ENCODE measurements at regions not wholly inside any gene's neighbourhood (a gene's known extent, or its start where the extent isn't known, plus 50 kb on each side); places are given as distances from the start of the nearest gene placed in this dataset.

DNA sequence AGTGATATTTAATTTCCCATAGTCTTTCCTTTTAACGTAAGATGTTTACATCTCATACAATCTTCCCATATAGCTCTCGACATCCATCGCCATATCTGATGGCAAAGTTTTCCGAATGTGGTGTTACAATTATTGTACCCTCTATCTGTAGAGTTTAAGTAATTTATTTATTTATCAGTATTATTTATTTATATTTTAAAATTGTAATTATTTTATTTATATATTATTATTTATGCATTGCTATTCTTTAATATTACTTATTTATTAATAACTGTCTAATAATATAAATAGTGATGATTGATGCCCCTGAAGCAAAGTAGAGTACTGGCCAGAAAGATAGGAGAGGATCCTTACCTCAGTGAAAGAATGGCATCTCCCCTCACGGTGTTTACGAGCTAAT, 812.9 kb downstream of the VGLL3 start:
- no peaks in the 10 kb centered on the region for H3K79me2 ChIP-seq (ENCODE audit: insufficient read depth, low read depth)
- H3K36me3 ChIP-seq (ENCODE audit: insufficient read depth): no peaks in the 10 kb centered on the region
- no peak overlapping the region for H2AFZ ChIP-seq (ENCODE audit: low read depth)
- H3K4me2 ChIP-seq: no peak overlapping the region
- H3K9ac ChIP-seq: no peak overlapping the region
- no peaks in the 10 kb centered on the region for H3K27me3 ChIP-seq (ENCODE audit: insufficient read depth, low read depth)
- no peaks in the 10 kb centered on the region for H3K4me1 ChIP-seq (ENCODE audit: low read depth, poor library complexity, severe bottlenecking)
- no peak overlapping the region for H3K4me3 ChIP-seq (IDR thresholded peaks at IDR 0.05; ENCODE audit: insufficient read depth, low read depth, low read length)
- H3K27ac ChIP-seq: no peak overlapping the region
- no peaks in the 10 kb centered on the region for H4K20me1 ChIP-seq (ENCODE audit: insufficient read depth)
- TF ChIP-seq, protein P1, sequence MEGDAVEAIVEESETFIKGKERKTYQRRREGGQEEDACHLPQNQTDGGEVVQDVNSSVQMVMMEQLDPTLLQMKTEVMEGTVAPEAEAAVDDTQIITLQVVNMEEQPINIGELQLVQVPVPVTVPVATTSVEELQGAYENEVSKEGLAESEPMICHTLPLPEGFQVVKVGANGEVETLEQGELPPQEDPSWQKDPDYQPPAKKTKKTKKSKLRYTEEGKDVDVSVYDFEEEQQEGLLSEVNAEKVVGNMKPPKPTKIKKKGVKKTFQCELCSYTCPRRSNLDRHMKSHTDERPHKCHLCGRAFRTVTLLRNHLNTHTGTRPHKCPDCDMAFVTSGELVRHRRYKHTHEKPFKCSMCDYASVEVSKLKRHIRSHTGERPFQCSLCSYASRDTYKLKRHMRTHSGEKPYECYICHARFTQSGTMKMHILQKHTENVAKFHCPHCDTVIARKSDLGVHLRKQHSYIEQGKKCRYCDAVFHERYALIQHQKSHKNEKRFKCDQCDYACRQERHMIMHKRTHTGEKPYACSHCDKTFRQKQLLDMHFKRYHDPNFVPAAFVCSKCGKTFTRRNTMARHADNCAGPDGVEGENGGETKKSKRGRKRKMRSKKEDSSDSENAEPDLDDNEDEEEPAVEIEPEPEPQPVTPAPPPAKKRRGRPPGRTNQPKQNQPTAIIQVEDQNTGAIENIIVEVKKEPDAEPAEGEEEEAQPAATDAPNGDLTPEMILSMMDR (conservative IDR thresholded peaks at IDR 0.05; ENCODE audit: low read depth, low read length): no peak

- no peak overlapping the region for H3K27ac ChIP-seq
- no peaks in the 10 kb centered on the region for H4K20me1 ChIP-seq (ENCODE audit: insufficient read depth)
- H3K4me1 ChIP-seq (ENCODE audit: low read depth, poor library complexity, severe bottlenecking): no peaks in the 10 kb centered on the region
- no peaks in the 10 kb centered on the region for H3K79me2 ChIP-seq (ENCODE audit: insufficient read depth, low read depth)
- H3K36me3 ChIP-seq (ENCODE audit: insufficient read depth): no peaks in the 10 kb centered on the region
- H3K9ac ChIP-seq: no peak overlapping the region
- H3K4me3 ChIP-seq (IDR thresholded peaks at IDR 0.05; ENCODE audit: insufficient read depth, low read depth, low read length): no peak overlapping the region
- TF ChIP-seq, protein P1 (conservative IDR thresholded peaks at IDR 0.05; ENCODE audit: low read depth, low read length): no peak
- no peaks in the 10 kb centered on the region for H3K27me3 ChIP-seq (ENCODE audit: insufficient read depth, low read depth)
- no peak overlapping the region for H3K4me2 ChIP-seq
- no peak overlapping the region for H2AFZ ChIP-seq (ENCODE audit: low read depth)
Measured at GRCh38 chr3:86176445-86176784, 814.5 kb downstream of the VGLL3 start.

DNA sequence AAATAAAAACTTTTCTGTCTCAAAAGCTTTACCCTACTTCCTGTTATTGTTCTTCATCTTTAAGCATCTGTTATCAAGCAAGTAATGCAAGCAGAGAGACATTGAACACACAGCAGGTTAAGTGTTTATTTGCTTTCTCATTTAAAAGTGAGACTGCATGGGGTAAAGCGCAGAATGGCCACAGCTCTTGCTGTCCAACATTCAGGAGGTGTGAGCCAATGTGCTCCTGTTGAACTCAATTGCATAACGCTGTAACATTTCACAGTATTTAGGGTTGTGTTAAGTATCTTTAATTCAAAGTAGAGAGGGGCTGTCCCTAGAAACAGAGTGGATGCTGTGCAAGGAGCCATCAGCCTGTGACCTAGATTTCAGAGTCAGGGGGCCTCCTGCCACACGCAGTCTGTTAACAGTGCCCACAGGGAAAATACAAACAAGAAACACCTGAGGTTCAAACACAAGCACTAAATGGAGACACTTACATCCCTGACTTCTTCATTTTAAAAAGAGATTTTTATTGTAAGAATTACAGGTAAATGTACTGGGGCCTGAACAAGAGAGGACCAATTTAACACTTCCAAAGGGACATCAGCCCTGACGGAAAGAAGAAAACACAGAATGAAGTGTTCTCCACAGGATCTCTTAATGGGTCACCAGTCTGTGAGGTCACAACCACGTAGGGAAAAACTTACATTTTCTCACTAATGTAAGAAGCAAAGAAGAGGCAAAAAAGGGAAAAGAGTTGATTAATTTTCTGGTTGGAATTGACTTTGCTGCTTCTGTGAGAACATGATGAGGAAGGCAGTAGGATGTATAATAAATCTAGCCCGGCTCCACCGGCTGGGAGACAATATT, 815.1 kb downstream of the VGLL3 start:
- no peak overlapping the region for H3K9ac ChIP-seq
- H3K4me2 ChIP-seq: no peak overlapping the region
- H3K4me3 ChIP-seq (IDR thresholded peaks at IDR 0.05; ENCODE audit: insufficient read depth, low read depth, low read length): no peak overlapping the region
- H3K4me1 ChIP-seq (ENCODE audit: low read depth, poor library complexity, severe bottlenecking): no peaks in the 10 kb centered on the region
- no peak overlapping the region for H2AFZ ChIP-seq (ENCODE audit: low read depth)
- H3K27ac ChIP-seq: no peak overlapping the region
- TF ChIP-seq, protein P1 (conservative IDR thresholded peaks at IDR 0.05; ENCODE audit: low read depth, low read length): no peak
- no peaks in the 10 kb centered on the region for H3K27me3 ChIP-seq (ENCODE audit: insufficient read depth, low read depth)
- no peaks in the 10 kb centered on the region for H3K79me2 ChIP-seq (ENCODE audit: insufficient read depth, low read depth)
- no peaks in the 10 kb centered on the region for H3K36me3 ChIP-seq (ENCODE audit: insufficient read depth)
- H4K20me1 ChIP-seq (ENCODE audit: insufficient read depth): no peaks in the 10 kb centered on the region

- TF ChIP-seq, protein P1 (conservative IDR thresholded peaks at IDR 0.05; ENCODE audit: low read depth, low read length): no peak
- H3K27ac ChIP-seq: no peak overlapping the region
Measured at GRCh38 chr3:86175051-86175536, 815.9 kb downstream of the VGLL3 start.

More at GRCh38 chr3:86175051-86175536, 815.9 kb downstream of the VGLL3 start:
- no peaks in the 10 kb centered on the region for H3K79me2 ChIP-seq (ENCODE audit: insufficient read depth, low read depth)
- H3K4me2 ChIP-seq: no peak overlapping the region
- H4K20me1 ChIP-seq (ENCODE audit: insufficient read depth): no peaks in the 10 kb centered on the region
- H3K4me1 ChIP-seq (ENCODE audit: low read depth, poor library complexity, severe bottlenecking): no peaks in the 10 kb centered on the region
- no peak overlapping the region for H3K4me3 ChIP-seq (IDR thresholded peaks at IDR 0.05; ENCODE audit: insufficient read depth, low read depth, low read length)
- no peaks in the 10 kb centered on the region for H3K36me3 ChIP-seq (ENCODE audit: insufficient read depth)
- H3K9ac ChIP-seq: no peak overlapping the region
- H3K27me3 ChIP-seq (ENCODE audit: insufficient read depth, low read depth): no peaks in the 10 kb centered on the region
- H2AFZ ChIP-seq (ENCODE audit: low read depth): no peak overlapping the region

Data from KMS-11 (cell line).